Natural killer cell (primary cell): ENCODE measurements at regions not wholly inside any gene's neighbourhood (a gene's known extent, or its start where the extent isn't known, plus 50 kb on each side); places are given as distances from the start of the nearest gene placed in this dataset.
"Not testable (repeated sequence)": the region's sequence is repeated elsewhere in the genome, so short reads cannot be mapped to it uniquely, and the experiment has no call there.

ENCODE experiments used
- ATAC-seq, 3 donors: fragments of 150-1000 bp in 2 of 3; fragments of 200-7000 bp in 1 of 3; cut with Tn5 transposase; 1 replicate in 1 of 3; 2 replicates in 2 of 3; pipeline ENCODE4 v1.10.0; 2021; ENCODE audit warnings: mild to moderate bottlenecking in 2 of 3, moderate library complexity in 2 of 3
- DNase-seq, 2 donors: peaks; one replicate each; pipeline versions ENCODE4 v3.0.0 to v3.0.0-alpha.2; 2013 to 2021; ENCODE audit warnings: mixed read lengths in 1 of 2
- H3K27ac ChIP-seq: one replicate; pipeline ENCODE4 v1.5.1; 2013; ENCODE audit warnings: mild to moderate bottlenecking, low read length
- H3K27me3 ChIP-seq: one replicate; pipeline ENCODE4 v1.6.1; 2013; ENCODE audit warnings: low read length; ENCODE audit not compliant: control insufficient read depth, insufficient read depth
- H3K36me3 ChIP-seq: one replicate; pipeline ENCODE4 v1.6.1; 2013; ENCODE audit warnings: low read length; ENCODE audit not compliant: control insufficient read depth, insufficient read depth
- H3K4me1 ChIP-seq: one replicate; pipeline ENCODE4 v1.6.1; 2013; ENCODE audit warnings: low read length; ENCODE audit not compliant: control insufficient read depth, insufficient read depth
- H3K4me3 ChIP-seq: one replicate; pipeline ENCODE4 v1.5.1; 2013; ENCODE audit warnings: low read length
- H3K9me3 ChIP-seq: one replicate; pipeline ENCODE4 v1.6.1; 2013; ENCODE audit warnings: low read length; ENCODE audit not compliant: control insufficient read depth, insufficient read depth
- H3K27ac Mint-ChIP-seq, 2 donors: one replicate each; pipeline ENCODE4 v1.8.0; 2022; ENCODE audit warnings: mild to moderate bottlenecking in 2 of 2, mixed read lengths in 2 of 2, moderate library complexity in 1 of 2
- H3K27me3 Mint-ChIP-seq, 2 donors: one replicate each; pipeline ENCODE4 v1.8.0; 2022; ENCODE audit warnings: low read depth in 2 of 2, mixed read lengths in 2 of 2
- H3K36me3 Mint-ChIP-seq: one replicate; pipeline ENCODE4 v1.8.0; 2022; ENCODE audit warnings: mixed read lengths
- H3K4me1 Mint-ChIP-seq, 2 donors: one replicate each; pipeline ENCODE4 v1.8.0; 2022; ENCODE audit warnings: mixed read lengths in 2 of 2
- H3K4me3 Mint-ChIP-seq: one replicate; pipeline ENCODE4 v1.8.0; 2022; ENCODE audit warnings: mild to moderate bottlenecking, moderate library complexity, mixed read lengths
- H3K9me3 Mint-ChIP-seq, 2 donors: one replicate each; pipeline ENCODE4 v1.8.0; 2022; ENCODE audit warnings: mixed read lengths in 2 of 2
- WGBS: methylation state at CpG from one replicate; pipeline ENCODE4 v1.1.7; 2013; ENCODE audit warnings: missing lambda C conversion rate; ENCODE audit not compliant: insufficient coverage; 5-methylcytosine and 5-hydroxymethylcytosine counted together
- intact Hi-C: fragments of 100-400 bp; cut with micrococcal nuclease; formaldehyde crosslinking; loops from one replicate; pipeline ENCODE4 v1.14.2; 2022

DNA sequence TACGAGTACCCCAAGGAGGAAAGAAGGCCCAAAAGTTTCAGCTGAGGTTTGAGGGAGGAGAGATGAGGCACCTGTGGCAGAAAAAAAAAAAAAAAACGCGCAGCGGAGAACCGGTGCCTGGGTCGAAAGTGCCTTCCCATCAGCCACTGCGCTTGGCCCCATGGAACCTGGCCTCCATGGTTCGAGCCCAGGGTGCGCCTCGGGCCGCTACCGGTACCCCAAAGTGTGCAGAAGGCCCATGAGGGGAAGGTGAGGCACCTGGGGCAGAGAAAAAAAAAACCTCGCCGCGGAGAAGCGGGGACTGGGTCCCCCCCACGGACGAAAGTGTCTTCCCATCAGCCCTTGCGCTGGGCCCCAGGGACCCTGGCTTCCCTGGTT is 397.9 kb upstream of the TPTE start:
- H3K36me3 Mint-ChIP-seq, H3K36me3 ChIP-seq, H3K4me3 Mint-ChIP-seq, H3K4me1 ChIP-seq, H3K27me3 Mint-ChIP-seq, H3K27me3 ChIP-seq, H3K27ac ChIP-seq, DNase-seq, H3K4me3 ChIP-seq, H3K9me3 Mint-ChIP-seq, H3K4me1 Mint-ChIP-seq, ATAC-seq, intact Hi-C loops, H3K27ac Mint-ChIP-seq: not testable (repeated sequence)
- peaks cover 15% of the 10 kb centered on the region for H3K9me3 ChIP-seq
- WGBS = 74% methylated on average over 15 of the region's 19 CpGs

DNA sequence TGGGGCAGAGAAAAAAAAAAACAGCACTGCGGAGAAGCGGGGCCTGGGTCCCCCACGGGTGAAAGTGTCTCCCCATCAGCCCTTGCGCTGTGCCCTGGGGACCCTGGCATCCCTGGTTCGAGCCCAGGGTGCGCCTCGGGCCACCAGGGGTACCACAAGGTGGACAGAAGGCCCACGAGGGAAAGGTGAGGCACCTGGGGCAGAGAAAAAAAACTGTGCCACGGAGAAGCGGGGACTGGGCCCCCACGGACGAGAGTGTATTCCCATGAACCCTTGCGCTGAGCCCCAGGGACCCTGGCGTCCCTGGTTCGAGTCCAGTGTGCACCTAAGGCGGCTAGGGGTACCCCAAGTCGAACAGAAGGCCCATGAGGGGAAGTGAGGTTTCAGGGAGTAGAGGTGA is 395.8 kb upstream of the TPTE start:
- H3K4me3 ChIP-seq, H3K27ac ChIP-seq, DNase-seq, H3K9me3 Mint-ChIP-seq, H3K4me1 ChIP-seq, H3K4me3 Mint-ChIP-seq, ATAC-seq, H3K4me1 Mint-ChIP-seq, H3K27me3 Mint-ChIP-seq, intact Hi-C loops, H3K36me3 ChIP-seq, H3K36me3 Mint-ChIP-seq, H3K27me3 ChIP-seq, H3K27ac Mint-ChIP-seq: not testable (repeated sequence)
- WGBS = 62% methylated on average over 6 of the region's 17 CpGs
- H3K9me3 ChIP-seq = peaks cover 15% of the 10 kb centered on the region

DNA sequence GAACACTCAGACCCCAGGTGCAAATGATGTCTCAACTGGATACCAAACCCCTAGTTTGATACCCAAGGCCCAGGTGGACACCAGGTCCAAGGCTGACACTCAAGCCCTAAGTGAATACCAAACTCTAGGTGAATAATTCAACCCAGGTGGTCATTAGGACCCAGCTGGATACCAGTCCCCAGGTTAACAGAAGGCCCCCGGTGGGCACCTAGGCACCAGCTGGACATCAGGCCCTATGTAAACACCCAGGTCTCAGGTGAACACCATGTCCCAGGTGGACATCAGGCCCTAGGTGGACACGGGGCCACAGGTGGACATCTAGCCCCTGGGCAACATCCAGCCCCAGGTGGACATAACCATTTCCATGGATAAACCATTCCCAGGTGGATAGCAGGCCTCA is 387.3 kb upstream of the TPTE start:
- ATAC-seq, H3K27ac Mint-ChIP-seq, H3K27me3 ChIP-seq, H3K4me1 Mint-ChIP-seq, intact Hi-C loops, H3K9me3 ChIP-seq, DNase-seq, H3K4me3 ChIP-seq, H3K36me3 ChIP-seq, H3K27me3 Mint-ChIP-seq, H3K9me3 Mint-ChIP-seq, H3K4me1 ChIP-seq, H3K27ac ChIP-seq, H3K4me3 Mint-ChIP-seq, H3K36me3 Mint-ChIP-seq: not testable (repeated sequence)
- 92% methylated on average over 1 of the region's 2 CpGs for WGBS

DNA sequence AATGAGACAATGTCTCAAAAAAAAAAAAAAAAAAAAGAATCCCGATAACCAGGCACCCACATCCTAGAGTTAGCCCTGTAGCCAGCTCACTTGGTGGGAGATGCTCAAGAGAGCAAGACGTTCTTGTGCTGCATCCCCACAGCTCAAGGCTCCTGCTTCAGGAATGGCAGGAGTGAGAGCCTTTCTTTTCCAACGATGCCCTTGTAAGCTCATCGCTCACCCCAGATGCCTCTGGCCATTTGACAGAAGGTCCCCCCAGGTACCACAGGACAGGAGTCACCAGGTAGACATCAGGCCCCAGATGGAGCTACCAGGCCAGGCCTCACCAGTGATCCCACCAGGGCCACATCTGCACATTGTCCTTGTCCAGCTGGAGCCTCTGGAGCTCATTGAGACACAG is 385.5 kb upstream of the TPTE start:
- H3K4me1 ChIP-seq, H3K4me3 ChIP-seq, H3K4me3 Mint-ChIP-seq, H3K36me3 ChIP-seq, H3K9me3 ChIP-seq, intact Hi-C loops, H3K27me3 Mint-ChIP-seq, H3K4me1 Mint-ChIP-seq, H3K9me3 Mint-ChIP-seq, H3K27me3 ChIP-seq, H3K36me3 Mint-ChIP-seq, H3K27ac Mint-ChIP-seq, DNase-seq, ATAC-seq, H3K27ac ChIP-seq: not testable (repeated sequence)
- no CpG with 5 or more reads among the region's 4 CpGs for WGBS

DNA sequence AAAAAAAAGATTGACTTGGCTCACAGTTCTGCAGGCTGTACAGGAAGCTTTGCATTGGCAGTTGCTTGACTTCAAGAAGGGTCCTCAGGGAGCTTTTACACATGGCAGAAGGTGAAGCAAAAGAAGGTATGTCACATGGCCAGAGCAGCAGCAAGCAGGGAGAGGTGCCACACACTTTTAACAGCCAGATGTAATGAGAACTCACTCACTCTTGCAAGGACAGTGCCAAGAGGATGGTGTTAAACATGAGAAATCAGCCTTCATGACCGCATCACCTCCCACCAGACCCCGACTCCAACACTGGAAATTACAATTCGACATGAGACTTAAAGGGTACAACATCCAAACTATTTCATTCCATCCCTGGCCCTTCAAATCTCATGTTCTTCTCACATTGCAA is 367.2 kb upstream of the TPTE start:
- ATAC-seq, H3K27me3 Mint-ChIP-seq, H3K4me3 ChIP-seq, H3K9me3 Mint-ChIP-seq, H3K27me3 ChIP-seq, H3K4me3 Mint-ChIP-seq, H3K4me1 ChIP-seq, H3K4me1 Mint-ChIP-seq, H3K36me3 Mint-ChIP-seq, H3K27ac ChIP-seq, intact Hi-C loops, H3K9me3 ChIP-seq, DNase-seq, H3K27ac Mint-ChIP-seq, H3K36me3 ChIP-seq: not testable (repeated sequence)
- no CpG with 5 or more reads among the region's 3 CpGs for WGBS
